ENCODE measurements at regions not wholly inside any gene's neighbourhood (a gene's known extent, or its start where the extent isn't known, plus 50 kb on each side); places are given as distances from the start of the nearest gene placed in this dataset.

- Mint-ChIP-seq H3K4me1 (ENCODE audit: low read depth) (no peaks in the 10 kb centered on the region), H3K9me3 (no peaks in the 10 kb centered on the region), H3K27me3 (ENCODE audit: low read depth) (no peaks in the 10 kb centered on the region), H3K4me3 (ENCODE audit: low read depth) (no peak overlapping the region), H3K36me3 (ENCODE audit: low read depth) (no peaks in the 10 kb centered on the region), H3K27ac (no peak overlapping the region)
- intact Hi-C loops (cut with micrococcal nuclease) = no loop called here
- DNase-seq (ENCODE audit: low spot score) = no peak
Measured at GRCh38 chr18:67310826-67311225, 205.7 kb downstream of the DSEL start.

- H3K27ac Mint-ChIP-seq = no peak overlapping the region
- H3K36me3 Mint-ChIP-seq (ENCODE audit: low read depth) = no peaks in the 10 kb centered on the region
- no peaks in the 10 kb centered on the region for H3K4me1 Mint-ChIP-seq (ENCODE audit: low read depth)
- intact Hi-C loops (cut with micrococcal nuclease) = no loop called here
- H3K9me3 Mint-ChIP-seq = no peaks in the 10 kb centered on the region
- H3K4me3 Mint-ChIP-seq (ENCODE audit: low read depth) = no peak overlapping the region
- no peak for DNase-seq (ENCODE audit: low spot score)
- H3K27me3 Mint-ChIP-seq (ENCODE audit: low read depth) = no peaks in the 10 kb centered on the region
Measured at GRCh38 chr18:67308819-67309218, 207.7 kb downstream of the DSEL start.

GRCh38 chr18:67305466-67305865 is 211.1 kb downstream of the DSEL start:
- peaks cover 2% of the 10 kb centered on the region for H3K4me1 Mint-ChIP-seq (ENCODE audit: low read depth)
- H3K27me3 Mint-ChIP-seq (ENCODE audit: low read depth) = no peaks in the 10 kb centered on the region
- DNase-seq (ENCODE audit: low spot score) = no peak
- no peak overlapping the region for H3K27ac Mint-ChIP-seq
- no peak overlapping the region for H3K4me3 Mint-ChIP-seq (ENCODE audit: low read depth)
- intact Hi-C loops (cut with micrococcal nuclease) = no loop called here
- H3K9me3 Mint-ChIP-seq = peaks cover 15% of the 10 kb centered on the region
- H3K36me3 Mint-ChIP-seq (ENCODE audit: low read depth) = no peaks in the 10 kb centered on the region

DNA sequence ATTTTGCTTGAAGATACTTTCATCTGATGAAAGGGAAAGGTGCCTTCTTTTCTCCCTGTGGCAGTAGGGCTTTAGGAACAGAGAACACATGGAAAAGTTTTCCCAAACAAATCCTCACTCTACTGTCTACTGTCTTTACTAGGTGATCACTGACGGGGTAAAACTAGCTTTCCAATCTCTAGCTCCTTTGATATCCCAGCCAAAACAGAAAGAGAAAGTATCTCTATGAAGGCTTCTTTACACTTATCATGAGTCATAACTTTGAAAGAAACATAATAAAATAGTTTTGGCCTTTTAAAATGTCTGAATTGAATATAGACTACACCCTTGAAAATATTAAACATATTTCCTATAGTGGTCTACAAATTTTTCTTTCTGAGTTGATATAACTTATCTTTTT is 214.5 kb downstream of the DSEL start:
- DNase-seq (ENCODE audit: low spot score) = no peak
- Mint-ChIP-seq H3K27me3 (ENCODE audit: low read depth) (no peaks in the 10 kb centered on the region), H3K4me3 (ENCODE audit: low read depth) (no peak overlapping the region), H3K4me1 (ENCODE audit: low read depth) (peaks cover 2% of the 10 kb centered on the region), H3K9me3 (peaks cover 16% of the 10 kb centered on the region), H3K27ac (peak overlapping the region; percentile 31), H3K36me3 (ENCODE audit: low read depth) (no peaks in the 10 kb centered on the region)
- intact Hi-C loops (cut with micrococcal nuclease) = no loop called here

- Mint-ChIP-seq H3K9me3 (peaks cover 16% of the 10 kb centered on the region), H3K36me3 (ENCODE audit: low read depth) (no peaks in the 10 kb centered on the region), H3K27ac (peak overlapping the region; percentile 31), H3K4me3 (ENCODE audit: low read depth) (no peak overlapping the region), H3K27me3 (ENCODE audit: low read depth) (no peaks in the 10 kb centered on the region), H3K4me1 (ENCODE audit: low read depth) (peaks cover 2% of the 10 kb centered on the region)
- no peak for DNase-seq (ENCODE audit: low spot score)
- intact Hi-C loops (cut with micrococcal nuclease) = no loop called here
Measured at GRCh38 chr18:67301592-67301991, 214.9 kb downstream of the DSEL start.

DNA sequence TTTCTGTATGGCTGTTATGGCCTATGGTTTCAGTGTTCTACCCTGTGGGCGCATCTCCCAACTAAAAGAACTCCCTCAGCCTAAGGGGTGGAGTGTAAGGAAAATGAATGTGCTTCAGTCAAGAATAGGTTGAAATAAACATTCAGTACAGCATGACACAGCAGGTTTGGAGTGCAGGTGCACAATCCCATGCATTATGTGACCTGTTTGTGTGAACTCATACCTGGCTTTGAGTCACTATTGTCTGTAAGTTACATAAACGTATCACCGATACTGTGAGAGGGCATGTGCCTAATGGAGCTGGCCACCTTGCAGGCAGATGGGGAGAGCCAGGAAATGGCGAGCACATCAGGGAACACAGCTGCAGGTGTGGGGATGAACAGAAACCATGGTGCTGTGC is 216.0 kb downstream of the DSEL start:
- Mint-ChIP-seq H3K4me3 (ENCODE audit: low read depth) (no peak overlapping the region), H3K4me1 (ENCODE audit: low read depth) (peaks cover 2% of the 10 kb centered on the region), H3K36me3 (ENCODE audit: low read depth) (no peaks in the 10 kb centered on the region), H3K9me3 (peaks cover 16% of the 10 kb centered on the region), H3K27ac (no peak overlapping the region), H3K27me3 (ENCODE audit: low read depth) (no peaks in the 10 kb centered on the region)
- no peak for DNase-seq (ENCODE audit: low spot score)
- intact Hi-C loops (cut with micrococcal nuclease) = no loop called here

DNA sequence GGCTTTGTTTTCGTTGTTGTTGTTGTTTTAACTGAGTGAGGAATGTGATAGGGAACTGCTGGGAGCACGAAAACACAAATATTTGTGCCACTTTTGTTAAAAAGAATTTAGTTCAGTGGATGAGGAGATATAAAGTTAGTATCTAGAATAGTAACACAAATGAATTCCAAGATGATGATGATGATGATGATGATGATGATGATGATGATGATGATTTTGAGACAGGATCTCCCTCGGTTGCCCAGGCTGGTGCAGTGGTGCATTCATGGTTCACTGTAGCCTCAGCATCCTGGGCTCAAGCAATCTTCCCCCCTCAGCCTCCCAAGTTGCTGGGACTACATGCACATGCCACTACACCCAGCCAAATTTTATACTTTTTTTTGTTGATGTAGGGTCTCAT is 223.7 kb downstream of the DSEL start:
- no peaks in the 10 kb centered on the region for H3K27me3 Mint-ChIP-seq (ENCODE audit: low read depth)
- no peaks in the 10 kb centered on the region for H3K36me3 Mint-ChIP-seq (ENCODE audit: low read depth)
- H3K4me3 Mint-ChIP-seq (ENCODE audit: low read depth) = no peak overlapping the region
- intact Hi-C loops (cut with micrococcal nuclease) = no loop called here
- no peaks in the 10 kb centered on the region for H3K9me3 Mint-ChIP-seq
- H3K4me1 Mint-ChIP-seq (ENCODE audit: low read depth) = no peaks in the 10 kb centered on the region
- H3K27ac Mint-ChIP-seq = no peak overlapping the region
- DNase-seq (ENCODE audit: low spot score) = no peak

GRCh38 chr18:67290421-67290820 is 226.1 kb downstream of the DSEL start:
- no peaks in the 10 kb centered on the region for H3K4me1 Mint-ChIP-seq (ENCODE audit: low read depth)
- no peak for DNase-seq (ENCODE audit: low spot score)
- no peaks in the 10 kb centered on the region for H3K36me3 Mint-ChIP-seq (ENCODE audit: low read depth)
- H3K27ac Mint-ChIP-seq = no peak overlapping the region
- intact Hi-C loops (cut with micrococcal nuclease) = no loop called here
- H3K27me3 Mint-ChIP-seq (ENCODE audit: low read depth) = no peaks in the 10 kb centered on the region
- no peak overlapping the region for H3K4me3 Mint-ChIP-seq (ENCODE audit: low read depth)
- H3K9me3 Mint-ChIP-seq = no peaks in the 10 kb centered on the region

DNA sequence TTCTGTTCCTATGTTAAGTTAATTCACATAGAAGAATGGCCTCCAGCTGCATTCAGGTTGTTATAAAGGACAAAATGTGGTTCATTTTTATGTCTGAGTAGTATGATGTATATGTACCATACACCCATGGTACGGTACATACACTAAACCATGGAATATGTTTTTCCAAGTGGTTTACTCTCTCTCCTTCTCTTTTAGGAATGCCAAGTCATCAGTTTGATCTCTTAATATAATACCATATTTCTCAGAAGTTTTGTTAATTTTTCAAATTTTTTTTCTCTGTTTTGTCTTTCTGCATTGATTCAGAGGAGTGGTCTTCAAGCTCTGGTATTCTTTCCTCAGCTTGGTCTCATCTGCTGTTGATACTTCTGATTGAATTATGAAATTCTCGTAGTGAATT is 230.9 kb downstream of the DSEL start:
- intact Hi-C loops (cut with micrococcal nuclease) = no loop called here
- H3K4me1 Mint-ChIP-seq (ENCODE audit: low read depth) = no peaks in the 10 kb centered on the region
- H3K36me3 Mint-ChIP-seq (ENCODE audit: low read depth) = no peaks in the 10 kb centered on the region
- no peak for DNase-seq (ENCODE audit: low spot score)
- H3K4me3 Mint-ChIP-seq (ENCODE audit: low read depth) = no peak overlapping the region
- peaks cover 3% of the 10 kb centered on the region for H3K27me3 Mint-ChIP-seq (ENCODE audit: low read depth)
- no peak overlapping the region for H3K27ac Mint-ChIP-seq
- H3K9me3 Mint-ChIP-seq = no peaks in the 10 kb centered on the region

- H3K4me1 Mint-ChIP-seq (ENCODE audit: low read depth) = no peaks in the 10 kb centered on the region
- H3K4me3 Mint-ChIP-seq (ENCODE audit: low read depth) = no peak overlapping the region
- no peak overlapping the region for H3K27ac Mint-ChIP-seq
- no peak for DNase-seq (ENCODE audit: low spot score)
- no peaks in the 10 kb centered on the region for H3K9me3 Mint-ChIP-seq
- no peaks in the 10 kb centered on the region for H3K36me3 Mint-ChIP-seq (ENCODE audit: low read depth)
- intact Hi-C loops (cut with micrococcal nuclease) = no loop called here
- H3K27me3 Mint-ChIP-seq (ENCODE audit: low read depth) = peaks cover 3% of the 10 kb centered on the region
Measured at GRCh38 chr18:67282796-67283195, 233.7 kb downstream of the DSEL start.

GRCh38 chr18:67281746-67282145 is 234.8 kb downstream of the DSEL start:
- Mint-ChIP-seq H3K27me3 (ENCODE audit: low read depth) (peaks cover 3% of the 10 kb centered on the region), H3K4me3 (ENCODE audit: low read depth) (no peak overlapping the region), H3K27ac (no peak overlapping the region), H3K36me3 (ENCODE audit: low read depth) (no peaks in the 10 kb centered on the region), H3K4me1 (ENCODE audit: low read depth) (no peaks in the 10 kb centered on the region), H3K9me3 (no peaks in the 10 kb centered on the region)
- intact Hi-C loops (cut with micrococcal nuclease) = no loop called here
- no peak for DNase-seq (ENCODE audit: low spot score)

DNA sequence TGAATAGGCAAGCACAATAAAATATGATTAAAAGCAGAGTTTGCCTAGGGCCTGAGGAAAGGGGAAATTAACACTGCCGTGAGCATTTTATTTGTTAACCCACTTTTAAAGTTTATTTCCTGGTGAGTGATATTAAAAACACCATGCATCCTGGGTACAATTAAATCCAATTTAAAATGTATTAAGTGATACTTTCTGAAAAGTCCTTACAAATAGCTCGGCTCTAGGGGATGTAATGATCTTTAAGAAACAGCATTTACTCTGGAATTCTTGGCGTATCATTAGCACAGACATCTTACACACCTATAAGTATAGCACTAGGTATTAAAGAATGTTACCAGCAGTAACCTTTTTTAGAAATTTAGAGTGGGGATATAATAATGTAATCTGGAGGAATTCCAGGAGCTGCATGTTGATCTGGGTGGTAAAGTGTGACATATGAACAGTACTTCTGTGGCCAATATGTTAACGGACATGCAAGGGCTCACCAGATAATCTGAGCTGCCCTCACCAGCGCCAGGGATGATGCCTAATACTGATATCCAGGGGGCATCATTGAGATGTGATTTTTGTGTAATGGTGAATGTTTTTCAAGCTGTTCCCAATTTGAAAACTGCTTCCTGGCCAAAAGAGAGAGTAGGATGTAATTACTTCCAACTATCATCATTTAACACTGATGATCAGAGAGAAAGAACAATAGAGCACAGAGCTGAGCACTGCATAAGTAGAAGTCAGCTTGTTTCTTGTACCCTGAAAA is 235.9 kb downstream of the DSEL start:
- H3K9me3 Mint-ChIP-seq = no peaks in the 10 kb centered on the region
- H3K4me3 Mint-ChIP-seq (ENCODE audit: low read depth) = no peak overlapping the region
- intact Hi-C loops (cut with micrococcal nuclease) = no loop called here
- no peaks in the 10 kb centered on the region for H3K36me3 Mint-ChIP-seq (ENCODE audit: low read depth)
- peaks cover 3% of the 10 kb centered on the region for H3K27me3 Mint-ChIP-seq (ENCODE audit: low read depth)
- no peaks in the 10 kb centered on the region for H3K4me1 Mint-ChIP-seq (ENCODE audit: low read depth)
- no peak for DNase-seq (ENCODE audit: low spot score)
- no peak overlapping the region for H3K27ac Mint-ChIP-seq

DNA sequence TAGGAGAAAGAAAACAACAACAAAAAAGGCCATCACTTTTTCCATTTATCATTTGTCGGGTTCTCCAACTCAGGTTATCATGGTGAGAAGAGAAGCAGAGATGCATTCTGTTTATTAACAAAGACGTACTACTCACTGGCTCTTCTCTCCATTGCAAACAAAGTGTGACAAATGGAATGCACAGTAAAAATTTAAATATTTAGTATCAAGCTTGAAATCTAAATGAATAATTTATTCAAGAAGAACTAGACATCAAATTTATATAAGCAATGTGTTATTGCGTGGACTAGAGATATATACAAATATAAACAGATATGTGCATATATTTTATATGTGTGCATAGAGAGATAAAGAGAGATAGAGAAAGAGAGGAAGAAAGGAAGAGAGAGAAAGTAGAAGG is 236.5 kb downstream of the DSEL start:
- no peak for DNase-seq (ENCODE audit: low spot score)
- H3K36me3 Mint-ChIP-seq (ENCODE audit: low read depth) = no peaks in the 10 kb centered on the region
- intact Hi-C loops (cut with micrococcal nuclease) = no loop called here

DNA sequence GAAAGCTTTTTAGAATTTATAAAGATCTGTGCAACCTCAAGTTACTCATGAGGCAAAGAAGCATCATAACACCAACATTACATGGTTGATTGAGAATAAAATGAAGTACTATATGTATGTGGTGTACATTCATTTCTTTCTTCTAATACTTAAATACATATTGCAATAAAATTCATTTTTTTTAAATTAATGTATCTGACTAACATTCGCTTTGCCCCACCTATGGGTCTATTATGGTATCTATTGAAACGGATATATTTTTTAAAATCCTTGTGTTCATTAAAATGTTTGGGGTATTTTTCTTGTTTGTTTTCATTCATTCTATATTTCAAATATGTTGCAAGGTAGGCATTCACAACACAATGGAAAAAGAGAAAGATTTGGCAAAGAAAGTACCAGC is 237.5 kb downstream of the DSEL start:
- intact Hi-C loops (cut with micrococcal nuclease) = no loop called here
- DNase-seq (ENCODE audit: low spot score) = no peak
- no peaks in the 10 kb centered on the region for H3K4me1 Mint-ChIP-seq (ENCODE audit: low read depth)
- no peaks in the 10 kb centered on the region for H3K36me3 Mint-ChIP-seq (ENCODE audit: low read depth)
- H3K4me3 Mint-ChIP-seq (ENCODE audit: low read depth) = no peak overlapping the region
- H3K27me3 Mint-ChIP-seq (ENCODE audit: low read depth) = peaks cover 3% of the 10 kb centered on the region
- H3K27ac Mint-ChIP-seq = no peak overlapping the region
- no peaks in the 10 kb centered on the region for H3K9me3 Mint-ChIP-seq

More for the DNA sequence above, 236.5 kb downstream of the DSEL start:
- Mint-ChIP-seq H3K27ac (no peak overlapping the region), H3K4me3 (ENCODE audit: low read depth) (no peak overlapping the region), H3K4me1 (ENCODE audit: low read depth) (no peaks in the 10 kb centered on the region), H3K9me3 (no peaks in the 10 kb centered on the region), H3K27me3 (ENCODE audit: low read depth) (peaks cover 3% of the 10 kb centered on the region)

All from activated T-helper 2 cell treated with anti-CD3 and anti-CD28 coated beads, Interferon-gamma antibody, Interleukin-2, Interleukin-4, amounts not matched to agents 10 μg/mL and 5 μg/mL and 100 μg/mL, durations not matched to agents 14 hours and 24 hours and 36 hours (primary cell).